GM12864 (cell line): ENCODE measurements at regions not wholly inside any gene's neighbourhood (a gene's known extent, or its start where the extent isn't known, plus 50 kb on each side); places are given as distances from the start of the nearest gene placed in this dataset.

Experiments used
- DNase-seq: peaks from one replicate; pipeline ENCODE4 v3.0.0-alpha.2; 2011; ENCODE audit warnings: low read depth
- H3K4me3 ChIP-seq: 2 replicates; pipeline ENCODE4 v1.5.1; 2011; ENCODE audit warnings: mild to moderate bottlenecking, low read depth, low read length, control low read depth
- CTCF ChIP-seq: IDR thresholded peaks from 2 replicates; pipeline ENCODE4 v1.5.1; 2011; ENCODE audit warnings: low read depth, mild to moderate bottlenecking, moderate library complexity, low read length, control low read depth, inconsistent platforms; ENCODE audit errors: missing control alignments

DNA sequence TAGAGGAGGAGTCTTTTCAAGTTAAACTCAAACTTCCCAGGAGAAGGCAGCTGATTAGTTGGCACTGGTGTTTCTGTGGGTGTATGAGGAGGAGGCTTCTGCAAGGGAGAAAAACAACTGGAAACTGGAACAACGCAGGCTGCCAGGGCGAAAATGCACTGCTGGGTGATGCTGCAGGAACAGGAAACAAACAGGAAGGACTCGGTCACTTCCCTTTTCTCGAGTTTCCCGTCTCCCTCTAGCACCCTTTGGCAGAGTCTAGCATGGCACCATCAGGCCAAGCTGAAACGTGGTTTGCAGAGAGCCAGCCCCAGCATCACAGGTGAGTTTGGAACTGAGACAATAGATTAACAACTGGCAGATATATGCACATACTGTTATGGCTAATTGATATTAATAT, 77.5 kb upstream of the CAST start:
- DNase-seq = no peak
- no peak overlapping the region for H3K4me3 ChIP-seq
- no peak for TF ChIP-seq CTCF

GRCh38 chr5:96588539-96588938, 73.6 kb upstream of the CAST start:
- no peak for TF ChIP-seq CTCF
- DNase-seq = no peak
- no peak overlapping the region for H3K4me3 ChIP-seq

- no peak for TF ChIP-seq CTCF
Measured at GRCh38 chr5:96590796-96591195, 71.4 kb upstream of the CAST start.

GRCh38 chr5:96595300-96596090, 66.7 kb upstream of the CAST start:
- H3K4me3 ChIP-seq = no peak overlapping the region
- peak; percentile 45 for TF ChIP-seq CTCF
- peak; percentile 4 for DNase-seq

More at GRCh38 chr5:96590796-96591195, 71.4 kb upstream of the CAST start:
- no peak for DNase-seq
- H3K4me3 ChIP-seq = no peak overlapping the region

DNA sequence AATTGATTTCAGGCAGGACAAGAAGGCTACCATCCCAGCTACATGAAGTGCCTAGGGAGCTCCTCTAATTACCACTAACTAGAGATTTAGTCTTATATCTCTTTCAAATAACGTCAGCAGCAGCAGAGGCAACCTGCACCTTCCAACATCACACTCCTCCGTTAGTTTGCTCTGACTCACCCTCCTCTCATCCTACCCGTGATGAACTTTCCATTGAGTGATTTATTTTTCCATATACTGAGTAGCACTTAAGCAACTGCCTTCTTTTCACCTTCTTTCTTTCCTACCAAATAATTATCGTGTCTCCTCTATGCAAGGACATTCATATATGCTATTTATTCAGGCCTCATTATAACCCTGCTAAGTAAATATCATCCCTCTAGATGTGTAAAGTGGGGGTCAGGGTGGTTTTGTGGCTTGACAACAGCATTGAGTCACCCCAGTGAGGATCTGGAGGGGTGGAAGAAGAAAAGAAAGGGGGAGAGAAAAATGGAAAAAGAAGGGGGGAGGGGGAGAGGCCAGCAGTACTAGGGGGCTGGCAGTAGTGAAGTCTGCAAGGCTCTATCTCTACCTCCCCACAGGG, 64.6 kb upstream of the CAST start:
- DNase-seq = no peak
- TF ChIP-seq CTCF = no peak
- H3K4me3 ChIP-seq = no peak overlapping the region

DNA sequence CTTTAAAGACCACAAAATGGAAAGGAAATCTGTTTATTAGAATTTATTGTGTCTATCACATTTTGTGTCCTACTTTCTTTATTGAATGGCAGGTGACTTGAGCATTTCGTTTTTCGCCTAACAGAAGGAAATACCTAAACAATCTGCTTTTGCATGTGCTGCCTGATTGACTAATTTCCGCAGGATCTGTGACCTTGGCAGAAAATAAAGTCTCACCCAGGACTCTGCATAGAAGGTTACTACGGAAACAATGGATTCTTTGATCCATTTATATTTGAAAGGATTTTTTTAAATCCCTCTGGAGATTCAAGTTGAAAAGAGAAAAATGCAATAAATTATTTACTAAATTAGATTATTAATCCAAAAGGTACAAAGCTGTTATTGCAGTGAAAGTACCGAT, 61.0 kb upstream of the CAST start:
- no peak for DNase-seq

More for the DNA sequence above, 61.0 kb upstream of the CAST start:
- TF ChIP-seq CTCF = no peak
- H3K4me3 ChIP-seq = no peak overlapping the region
